HG03521 (cell line): ENCODE measurements at regions not wholly inside any gene's neighbourhood (a gene's known extent, or its start where the extent isn't known, plus 50 kb on each side); places are given as distances from the start of the nearest gene placed in this dataset.
"Not testable (repeated sequence)": the region's sequence is repeated elsewhere in the genome, so short reads cannot be mapped to it uniquely, and the experiment has no call there.

Experiments
- ATAC-seq: cut with Tn5 transposase; IDR thresholded peaks from one replicate; pipeline ENCODE4 v1.9.1; 2021; ENCODE audit warnings: mild to moderate bottlenecking, moderate library complexity; ENCODE audit not compliant: unreplicated experiment

DNA sequence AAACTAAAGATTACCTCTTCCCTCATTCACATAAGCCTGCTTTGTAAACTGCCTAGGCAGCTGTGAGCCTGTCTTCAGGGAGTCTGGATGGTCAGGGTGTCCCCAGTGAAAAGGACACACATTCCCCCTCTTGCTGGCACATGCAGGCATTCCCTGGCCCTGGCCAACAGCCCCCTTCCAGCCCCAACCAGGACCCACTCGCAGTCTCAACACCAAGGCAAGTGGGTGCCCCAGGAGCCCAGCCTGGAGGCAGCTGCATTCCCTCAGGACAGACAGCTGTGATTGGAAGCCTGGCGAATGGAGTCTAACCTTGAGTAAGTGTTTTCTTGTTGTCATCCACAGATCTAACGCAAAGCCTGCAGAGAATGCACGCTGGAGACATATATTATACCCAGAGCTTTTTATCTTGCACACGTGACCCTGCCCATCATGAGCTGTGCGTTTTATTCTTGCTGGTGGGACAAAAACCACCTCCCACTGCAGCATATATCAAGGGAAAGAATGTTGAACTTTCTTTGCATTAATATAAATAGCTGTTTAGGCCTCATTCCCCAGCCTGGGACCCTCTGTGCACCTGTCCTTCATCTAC, 95.0 kb upstream of the LHX1 start:
- ATAC-seq = no peak

DNA sequence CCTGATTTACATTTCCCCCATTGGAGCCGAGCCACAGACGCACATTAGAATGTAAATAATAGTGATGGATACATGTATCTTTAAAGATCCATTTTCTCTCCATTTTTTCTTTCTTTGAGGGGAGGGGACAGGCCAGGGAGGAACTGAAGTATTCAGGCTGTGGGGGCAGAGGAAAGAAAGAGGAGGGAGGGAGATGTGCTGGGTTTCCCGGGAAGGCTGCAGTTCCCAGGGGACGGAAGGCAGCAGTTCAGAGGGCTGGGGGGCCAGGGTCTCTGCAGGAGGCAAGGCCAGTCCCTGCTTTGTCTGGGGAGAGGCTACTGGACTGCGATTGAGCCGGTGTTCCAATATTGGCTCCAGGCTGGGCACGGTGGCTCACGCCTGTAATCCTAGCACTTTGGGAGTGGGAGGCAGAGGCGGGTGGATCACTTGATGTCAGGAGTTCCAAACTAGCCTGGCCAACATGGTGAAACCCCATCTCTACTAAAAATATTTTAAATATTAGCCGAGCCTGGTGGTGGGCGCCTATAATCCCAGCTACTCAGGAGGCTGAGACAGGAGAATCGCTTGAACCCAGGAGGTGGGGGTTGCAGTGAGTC, 94.2 kb upstream of the LHX1 start:
- ATAC-seq = no peak

DNA sequence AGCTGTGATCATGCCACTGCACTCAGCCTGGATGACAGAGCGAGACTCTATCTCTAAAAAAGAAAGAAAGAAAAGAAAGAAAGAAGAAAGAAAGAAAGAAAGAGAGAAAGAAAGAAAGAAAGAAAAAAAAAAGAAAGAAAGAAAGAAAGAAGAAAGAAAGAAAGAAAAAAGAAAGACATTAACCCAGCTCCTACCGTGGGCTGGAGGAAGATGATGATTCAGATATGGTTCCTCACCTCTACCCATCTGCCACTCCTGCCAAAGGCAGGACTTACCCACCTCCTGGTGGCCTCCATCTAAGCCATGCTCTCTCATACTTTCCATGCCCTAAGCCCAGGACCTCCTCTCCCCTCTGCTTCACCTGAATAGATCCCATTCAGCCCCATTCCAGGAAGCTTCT, 93.3 kb upstream of the LHX1 start:
- ATAC-seq = no peak

DNA sequence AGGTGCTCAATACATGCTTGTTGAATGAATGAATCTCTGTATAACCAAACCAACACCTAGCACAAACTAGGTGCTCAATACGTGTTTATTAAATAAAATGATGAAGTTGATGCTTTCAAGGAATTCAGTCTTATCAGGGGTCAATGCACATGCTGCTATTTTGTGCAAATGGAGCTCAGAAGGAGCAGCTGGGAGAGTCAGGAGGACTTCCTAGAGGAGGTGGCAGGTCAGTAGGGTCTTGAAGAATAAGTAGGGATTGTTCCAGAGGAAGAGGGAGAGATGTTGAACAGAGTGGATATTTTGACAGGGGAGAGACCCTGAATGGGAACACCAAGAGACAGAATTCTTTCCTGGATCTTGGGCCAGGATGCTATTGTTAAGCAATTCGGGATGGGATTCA, 92.7 kb upstream of the LHX1 start:
- ATAC-seq = no peak

DNA sequence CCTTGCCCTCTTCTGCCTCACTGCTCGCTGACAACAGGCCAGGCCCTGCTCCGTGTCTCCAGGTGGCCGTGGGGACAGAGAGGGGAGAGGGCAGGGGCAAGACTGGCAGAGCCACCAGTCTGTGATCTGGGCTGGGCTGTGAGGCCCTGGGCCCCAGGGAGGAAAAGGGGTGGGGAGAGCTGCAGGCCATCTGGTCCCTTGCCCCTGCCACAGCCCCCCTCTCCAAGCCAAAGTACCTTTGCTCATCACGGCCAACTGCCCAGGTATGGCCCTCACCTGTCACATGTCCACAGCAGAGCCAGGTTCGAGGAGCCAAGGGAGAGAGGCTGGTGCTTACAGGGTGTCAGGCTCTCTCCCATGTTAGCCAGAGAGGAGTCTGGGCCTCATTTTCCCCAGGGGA, 91.4 kb upstream of the LHX1 start:
- ATAC-seq = no peak

DNA sequence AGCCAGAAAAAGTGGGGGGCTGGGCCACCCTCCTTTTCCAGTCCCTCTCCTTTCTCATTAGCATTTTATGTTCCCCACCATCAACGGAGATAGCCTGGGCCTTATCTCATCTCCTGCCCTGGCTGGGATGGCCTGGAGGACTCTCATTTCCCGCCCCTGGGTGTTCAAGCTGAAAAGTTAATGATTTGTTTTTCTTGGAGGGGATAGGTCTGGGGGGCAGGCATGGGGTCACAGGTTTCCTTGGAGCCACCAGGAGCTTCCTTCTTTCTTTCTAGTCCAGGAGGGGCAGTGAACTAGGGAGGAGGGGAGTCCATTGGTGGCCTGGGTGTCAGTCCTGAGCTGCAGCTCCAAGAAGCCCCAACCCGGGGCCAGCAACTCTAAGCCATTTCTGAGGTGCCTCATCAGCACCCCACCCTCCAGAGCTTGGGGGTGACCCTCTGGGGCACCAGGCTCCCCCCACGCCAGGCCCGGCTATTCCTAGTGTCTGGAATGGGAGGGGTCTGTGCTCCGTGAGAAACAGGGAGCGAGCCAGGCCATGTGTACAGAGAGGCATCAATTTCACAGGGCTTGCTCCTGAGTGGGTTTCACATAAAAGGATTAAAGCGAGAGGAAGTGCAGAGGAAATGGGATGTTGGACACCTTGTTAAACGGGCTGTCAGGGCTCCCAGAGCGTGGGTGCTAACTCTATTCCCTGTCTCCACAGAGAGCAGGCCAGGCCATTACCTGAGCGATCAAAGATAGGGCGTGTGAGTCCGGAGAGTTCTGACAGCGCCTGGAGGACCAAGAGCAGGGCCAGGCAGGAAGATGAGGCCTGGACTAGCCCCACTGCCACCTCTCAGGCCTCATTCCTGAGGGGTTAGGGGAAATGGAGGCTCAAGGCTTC, 90.6 kb upstream of the LHX1 start:
- no peak for ATAC-seq

DNA sequence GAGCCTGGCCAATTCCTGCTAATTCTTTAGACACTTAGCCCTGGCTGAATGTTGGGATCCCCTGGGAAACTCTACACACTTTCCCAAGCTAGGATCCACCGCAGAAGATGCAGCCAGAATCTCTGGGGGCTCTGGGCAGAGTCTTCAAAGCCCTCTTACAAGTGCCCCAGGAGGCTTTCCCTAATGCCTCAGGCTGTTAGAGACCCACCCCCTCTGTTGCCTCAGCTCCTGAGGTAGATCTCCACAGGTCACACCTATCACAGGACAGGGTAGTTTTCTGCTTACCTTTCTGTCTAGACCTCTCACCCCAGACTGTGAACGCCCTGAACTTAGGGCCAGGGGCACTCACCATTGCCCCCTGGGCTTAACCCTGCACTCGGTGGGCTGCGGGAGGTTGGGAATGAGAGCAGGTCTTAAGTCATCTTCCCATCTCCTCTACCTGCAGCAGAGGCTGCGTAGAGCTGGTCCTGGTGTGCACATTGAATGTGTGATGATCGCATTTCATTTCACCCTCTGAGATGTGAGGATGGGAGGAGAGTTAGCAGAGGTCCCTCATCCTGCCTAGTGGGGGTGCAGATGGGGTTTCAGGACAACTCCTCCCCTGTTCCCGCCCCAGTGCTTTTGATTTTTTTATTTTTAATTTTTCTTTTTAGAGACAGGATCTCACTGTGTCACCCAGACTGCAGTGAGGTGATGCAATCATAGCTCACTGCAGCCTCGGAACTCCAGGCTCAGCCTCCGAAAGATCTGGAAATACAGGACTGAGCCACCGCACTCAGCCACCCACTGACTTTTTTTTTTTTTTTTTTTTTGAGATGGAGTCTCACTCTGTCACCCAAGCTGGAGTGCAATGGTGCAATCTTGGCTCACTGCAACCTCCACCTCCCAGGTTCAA, 89.0 kb upstream of the LHX1 start:
- ATAC-seq = no peak

DNA sequence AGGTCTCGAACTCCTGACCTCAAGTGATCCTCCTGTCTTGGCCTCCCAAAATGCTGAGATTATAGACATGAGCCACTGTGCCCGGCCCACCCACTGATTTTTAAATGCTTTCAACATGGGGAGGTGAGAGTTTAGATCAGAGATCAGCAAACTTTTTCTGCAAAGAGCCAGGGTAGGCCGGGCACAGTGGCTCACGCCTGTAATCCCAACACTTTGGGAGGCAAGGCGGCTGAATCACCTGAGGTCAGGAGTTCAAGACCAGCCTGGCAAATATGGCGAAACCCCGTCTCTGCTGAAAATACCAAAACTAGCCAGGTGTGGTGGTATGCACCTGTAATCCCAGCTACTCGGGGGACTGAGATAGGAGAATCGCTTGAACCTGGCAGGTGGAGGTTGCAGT, 88.3 kb upstream of the LHX1 start:
- not testable (repeated sequence) for ATAC-seq

DNA sequence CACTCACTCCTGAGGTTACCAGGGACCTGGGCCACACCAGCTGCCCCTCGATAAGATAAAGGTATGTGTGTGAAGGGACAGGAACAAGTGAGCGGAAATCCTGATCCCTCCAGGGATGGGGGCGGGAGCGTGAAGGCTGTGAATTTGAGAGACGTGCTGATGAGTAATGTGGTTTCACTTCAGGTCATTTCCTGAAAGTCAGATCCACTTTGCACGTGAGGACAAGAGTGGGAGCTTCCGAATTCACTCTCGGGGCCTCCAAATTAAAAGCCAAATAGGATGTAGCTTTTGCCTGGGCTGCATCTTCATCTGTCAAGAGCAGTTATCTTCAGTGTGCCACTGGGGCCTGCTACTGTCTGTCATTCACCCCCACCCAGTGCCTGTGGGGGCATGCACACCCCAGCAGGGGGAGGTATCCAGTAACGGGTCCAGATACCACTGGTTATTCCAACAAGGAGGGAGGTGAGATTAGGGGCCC, 87.4 kb upstream of the LHX1 start:
- ATAC-seq = no peak

DNA sequence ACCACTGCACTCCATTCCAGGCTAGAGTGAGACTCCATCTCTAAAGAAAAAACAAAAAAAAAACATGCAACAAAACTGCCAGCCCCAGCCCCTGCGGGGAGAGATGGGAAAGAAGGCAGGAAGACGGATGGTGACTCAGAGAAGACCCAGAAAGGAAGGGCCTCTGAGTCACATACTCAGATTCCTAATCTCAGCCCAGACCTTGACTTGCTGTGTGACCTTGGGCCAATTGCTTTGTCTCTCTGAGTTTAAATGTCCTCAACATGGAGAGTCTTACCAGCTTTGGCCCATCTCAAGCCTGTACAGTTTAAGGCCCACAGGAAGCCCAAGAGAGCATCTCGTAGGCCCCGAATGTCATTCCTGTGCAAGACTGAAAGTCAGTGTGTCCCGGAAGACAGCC, 86.5 kb upstream of the LHX1 start:
- ATAC-seq = no peak

DNA sequence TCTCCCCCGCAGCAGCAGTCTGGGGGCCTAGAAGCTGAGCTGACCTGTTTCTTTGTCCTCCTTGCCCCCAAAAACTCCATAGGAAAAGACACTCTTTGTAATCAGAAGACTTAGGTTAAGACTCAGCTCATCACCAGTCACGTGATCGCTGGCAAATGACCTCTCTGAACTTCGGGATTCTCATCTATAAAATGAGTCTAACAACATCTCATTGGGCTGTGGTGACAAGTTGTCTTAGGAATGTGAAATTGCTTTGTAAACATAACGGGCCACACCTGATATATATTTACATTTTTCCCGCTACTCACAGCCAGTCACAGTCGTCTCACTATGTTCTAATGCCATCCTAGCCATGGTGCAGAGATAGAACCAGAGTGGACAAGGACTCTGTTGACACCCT, 86.0 kb upstream of the LHX1 start:
- no peak for ATAC-seq

DNA sequence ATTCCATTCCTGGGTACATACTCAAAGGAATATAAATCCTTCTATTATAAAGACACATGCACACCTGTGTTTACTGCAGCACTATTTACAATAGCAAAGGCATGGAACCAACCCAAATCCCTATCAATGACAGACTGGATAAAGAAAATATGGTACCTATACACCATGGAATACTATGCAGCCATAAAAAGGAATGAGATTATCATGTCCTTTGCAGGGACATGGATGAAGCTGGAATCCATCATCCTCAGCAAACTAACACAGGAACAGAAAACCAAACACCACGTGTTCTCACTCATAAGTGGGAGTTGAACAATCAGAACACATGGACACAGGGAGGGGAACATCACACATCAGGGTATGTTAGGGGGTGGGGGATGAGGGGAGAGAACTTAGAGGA, 84.8 kb upstream of the LHX1 start:
- ATAC-seq = not testable (repeated sequence)

DNA sequence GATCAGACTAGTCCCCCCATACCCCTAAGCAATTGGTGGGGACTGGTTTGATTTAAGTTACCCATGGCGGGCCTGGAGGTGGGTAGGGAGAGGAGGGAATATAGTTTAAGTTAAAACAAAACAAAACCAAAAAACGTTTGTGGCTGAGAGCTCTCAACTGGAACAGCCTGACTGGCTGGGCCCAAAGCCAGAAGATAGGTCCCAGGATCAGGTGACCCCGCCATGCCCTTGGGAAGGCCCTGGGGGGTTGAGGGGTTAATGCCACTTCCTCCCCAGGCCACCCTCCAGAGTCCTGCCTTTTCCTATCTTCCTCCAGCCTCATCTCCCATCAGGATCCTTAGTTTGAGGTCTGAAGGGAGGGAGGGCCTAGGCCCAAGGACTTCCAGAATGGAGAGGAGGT, 82.3 kb upstream of the LHX1 start:
- ATAC-seq = no peak

DNA sequence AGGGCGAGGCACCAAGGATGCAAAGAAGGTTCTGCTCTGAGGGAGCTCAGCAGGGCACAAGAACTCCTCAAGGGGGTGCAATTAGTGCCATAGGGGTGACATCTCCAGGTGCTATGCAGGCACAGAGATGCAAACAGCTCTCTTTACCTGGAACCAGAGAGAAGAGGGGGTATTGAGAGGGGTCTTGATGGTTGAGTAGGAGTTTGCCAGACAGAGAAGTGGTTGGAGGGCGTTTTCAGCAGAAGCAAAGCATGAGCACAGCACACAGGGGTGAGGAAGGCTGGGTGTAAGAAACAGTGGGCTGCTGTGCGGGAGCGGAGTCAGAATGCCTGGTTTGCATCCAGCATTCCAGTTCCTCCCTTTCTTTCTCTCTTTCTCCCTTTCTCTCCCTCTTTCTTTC, 81.8 kb upstream of the LHX1 start:
- ATAC-seq = no peak

DNA sequence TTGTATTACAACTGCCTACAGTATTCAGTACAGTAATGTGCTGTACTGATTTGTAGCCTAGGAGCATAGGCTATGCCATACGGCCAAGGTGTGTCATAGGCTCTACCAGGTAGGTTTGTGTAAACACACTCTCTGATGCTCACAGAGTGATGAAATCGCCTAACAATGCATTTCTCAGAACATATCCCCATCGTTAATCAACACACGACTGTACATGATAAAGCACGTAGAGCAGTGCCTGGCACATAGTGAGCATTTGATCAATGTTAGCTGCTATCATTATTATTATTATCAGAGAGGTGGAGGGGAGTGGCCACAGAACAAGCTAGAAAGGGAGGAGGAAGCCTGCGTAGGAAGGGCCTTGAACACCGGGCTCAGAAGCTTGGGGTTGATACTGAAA, 81.1 kb upstream of the LHX1 start:
- ATAC-seq = no peak

DNA sequence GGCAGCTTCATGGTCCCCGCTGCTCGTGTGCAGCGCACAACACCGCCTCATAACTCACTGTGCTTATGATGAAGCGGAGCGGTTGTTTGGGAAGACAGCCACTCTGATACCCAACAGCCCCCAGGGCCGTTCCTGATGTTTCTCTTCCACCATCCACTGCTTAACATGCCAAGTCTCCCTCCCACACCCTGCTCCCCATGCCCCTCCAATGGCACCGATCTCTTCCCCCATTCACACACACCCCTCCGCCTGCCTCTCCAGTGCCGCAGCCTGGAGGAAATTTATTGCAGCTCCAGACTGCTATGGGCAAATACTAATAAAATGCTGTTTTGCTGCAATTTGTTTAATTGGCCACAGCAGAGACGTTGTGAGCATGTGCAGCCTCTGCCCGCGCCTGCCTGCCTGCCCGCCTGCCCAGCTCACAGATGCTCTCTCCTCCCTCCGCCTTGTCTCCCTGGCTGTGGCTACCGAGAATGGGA, 80.3 kb upstream of the LHX1 start:
- ATAC-seq = no peak

DNA sequence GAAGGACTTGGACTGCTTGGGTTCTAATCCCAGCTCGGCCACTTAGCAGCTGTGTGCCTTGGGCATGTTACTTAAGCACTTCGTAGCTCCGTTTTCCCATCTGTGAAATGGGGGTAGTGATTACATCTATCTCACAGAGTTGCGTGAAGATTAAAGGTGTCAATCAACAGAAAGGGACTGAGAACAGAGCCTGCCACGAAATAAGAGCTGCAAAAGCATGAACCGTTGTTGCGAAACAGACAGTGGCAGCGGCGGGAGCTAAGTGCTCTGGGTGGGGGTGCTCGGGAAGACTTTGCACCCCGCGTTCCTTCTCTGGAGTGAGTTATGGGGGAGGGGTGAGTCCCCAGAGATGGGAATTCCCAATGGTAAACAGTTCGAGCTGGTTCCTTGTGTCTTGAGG, 79.6 kb upstream of the LHX1 start:
- no peak for ATAC-seq

DNA sequence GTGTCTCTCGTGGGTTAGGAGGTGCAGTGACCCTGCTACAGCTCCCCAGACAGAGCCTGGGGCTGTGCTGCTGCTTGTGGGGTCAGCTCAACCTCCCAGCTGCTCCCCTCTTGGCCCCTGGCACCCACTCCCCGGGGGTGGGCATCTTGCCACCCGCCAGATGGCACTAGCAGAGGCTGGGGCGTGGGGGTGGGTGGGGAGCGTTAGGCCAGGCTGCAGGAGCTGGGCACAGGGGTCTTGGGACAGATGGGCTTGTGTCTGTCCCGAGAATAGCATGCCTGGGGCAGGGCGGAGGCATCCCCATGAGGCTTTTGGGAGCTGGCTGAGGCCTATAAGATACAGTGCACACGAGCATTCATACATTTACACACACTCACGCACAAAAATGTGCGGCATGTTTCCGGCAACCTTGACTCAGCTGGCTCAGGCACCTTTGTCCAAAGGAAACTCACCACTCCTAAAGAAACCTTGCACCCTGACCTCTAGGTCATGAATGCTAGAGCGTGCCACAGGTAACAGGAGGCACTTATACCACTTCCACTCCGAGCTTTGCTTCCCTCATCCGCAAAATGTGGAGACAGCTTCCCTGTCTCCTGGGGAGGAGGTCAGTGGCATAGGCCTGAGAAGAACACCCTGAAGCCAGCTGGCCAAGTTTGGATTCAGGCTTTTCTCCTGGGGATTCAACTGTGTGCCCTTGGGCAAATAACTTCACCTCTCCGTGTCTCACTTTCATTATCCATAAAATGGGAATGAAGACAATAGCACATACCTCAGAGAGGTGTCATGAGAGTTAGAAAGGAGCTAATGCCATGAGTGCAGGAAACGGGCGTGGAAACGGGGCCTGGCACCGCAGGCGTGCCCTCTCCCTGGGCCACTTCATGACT, 78.9 kb upstream of the LHX1 start:
- ATAC-seq = no peak

DNA sequence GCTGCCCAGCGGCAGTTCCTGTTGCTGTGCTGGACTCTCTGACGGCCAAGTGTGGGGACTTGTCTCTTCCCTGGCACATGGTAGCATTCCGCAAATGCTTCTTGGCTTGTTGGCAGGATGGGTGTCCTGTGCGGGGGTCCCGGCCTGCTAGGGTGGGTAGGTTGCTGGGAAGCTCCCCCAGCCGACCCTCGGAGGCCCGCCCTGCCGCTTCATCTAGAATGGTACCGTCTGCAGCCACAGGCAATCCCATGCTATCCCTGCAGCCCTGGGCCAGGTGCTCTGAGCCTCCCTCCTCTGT, 78.3 kb upstream of the LHX1 start:
- ATAC-seq = no peak

DNA sequence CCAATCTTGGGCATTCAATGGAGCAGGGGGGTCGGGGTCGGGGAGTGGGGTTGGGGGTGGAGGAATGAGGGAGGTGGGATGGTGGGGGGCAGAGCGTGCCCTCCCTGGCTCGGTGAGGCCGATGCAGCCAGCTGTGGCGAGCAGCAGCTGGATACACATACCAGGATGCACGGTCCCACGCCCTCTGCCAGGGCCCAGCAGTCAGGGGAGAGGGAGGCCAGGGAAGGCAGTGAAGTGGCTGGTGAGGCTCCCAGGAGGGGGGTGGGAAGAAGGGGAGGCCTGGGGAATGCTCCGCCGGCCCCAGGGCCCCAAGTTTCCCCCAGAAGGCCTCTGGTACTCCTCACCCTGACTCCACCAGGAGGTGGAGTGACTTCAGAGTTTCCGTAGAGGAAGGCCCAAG, 77.6 kb upstream of the LHX1 start:
- no peak for ATAC-seq
